ENCODE measurements at regions not wholly inside any gene's neighbourhood (a gene's known extent, or its start where the extent isn't known, plus 50 kb on each side); places are given as distances from the start of the nearest gene placed in this dataset.

DNA sequence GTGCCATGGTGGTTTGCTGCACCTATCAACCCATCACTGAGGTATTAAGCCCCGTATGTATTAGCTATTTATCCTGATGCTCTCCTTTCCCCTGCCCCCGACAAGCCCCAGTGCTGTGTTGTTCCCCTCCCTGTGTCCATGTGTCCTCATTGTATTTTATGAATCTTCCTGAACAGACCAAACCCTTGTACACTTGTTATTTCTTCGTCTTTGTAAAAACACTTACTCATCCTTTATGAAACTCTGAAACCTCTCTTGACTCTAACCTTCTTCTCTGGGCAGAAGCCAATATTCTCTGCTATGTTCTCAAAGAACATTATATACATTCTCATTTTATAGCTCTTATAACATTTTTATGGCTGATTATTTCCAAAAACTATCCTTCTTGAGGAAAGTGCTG lies 746.9 kb downstream of the EFNB2 start:
- Histone ChIP-seq H3K36me3 (ENCODE audit: control insufficient read depth in 2 of 3, insufficient read depth in 3 of 3, low read length in 3 of 3) (no peaks in the 10 kb centered on the region), H3K27ac (ENCODE audit: low read depth, low read length) (no peak overlapping the region), H3K9me3 (ENCODE audit: control insufficient read depth in 2 of 3, low read length in 3 of 3) (no peaks in the 10 kb centered on the region), H3K4me3 (ENCODE audit: low read length) (no peak overlapping the region), H3K4me1 (ENCODE audit: control insufficient read depth in 2 of 2, insufficient read depth in 2 of 2, low read length in 2 of 2) (no peaks in the 10 kb centered on the region), H3K27me3 (ENCODE audit: control insufficient read depth in 2 of 2, insufficient read depth in 2 of 2, low read length in 2 of 2) (no peaks in the 10 kb centered on the region)
- intact Hi-C loops (cut with micrococcal nuclease), result no loop called here
- H3K4me1 Mint-ChIP-seq, result no peaks in the 10 kb centered on the region
- H3K27me3 Mint-ChIP-seq, result peaks cover 0 to 4% (median 0%) of the 10 kb centered on the region in 5 donors
- ChIA-PET CTCF (no interaction called here), POLR2A (no interaction called here)
- H3K4me3 Mint-ChIP-seq, result no peak overlapping the region
- H3K27ac Mint-ChIP-seq, result no peak overlapping the region
- ATAC-seq (no peak), DNase-seq (no peak)
- no peaks in the 10 kb centered on the region for H3K36me3 Mint-ChIP-seq
- H3K9me3 Mint-ChIP-seq, result peaks cover 0 to 7% (median under 1%) of the 10 kb centered on the region in 11 donors

DNA sequence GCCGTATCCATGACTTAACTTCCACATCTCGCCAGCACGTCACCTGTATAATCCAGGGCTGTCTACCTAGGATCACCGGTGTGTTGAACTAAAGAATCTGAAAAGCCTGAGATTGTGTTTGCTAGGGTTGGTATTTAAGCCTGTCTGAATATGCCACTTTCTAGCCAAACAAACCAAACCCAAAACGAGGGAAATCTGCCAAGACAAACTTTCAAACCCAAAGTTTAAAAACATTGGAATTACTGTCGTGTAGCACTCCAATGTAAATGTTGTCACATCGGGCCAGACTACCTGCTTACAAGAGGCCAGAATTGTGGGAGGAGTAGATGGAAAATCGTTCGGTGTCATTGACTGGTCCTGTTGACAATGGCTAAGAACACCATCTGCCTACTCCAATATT lies 747.8 kb downstream of the EFNB2 start:
- Mint-ChIP-seq H3K27ac (no peak overlapping the region), H3K4me3 (no peak overlapping the region), H3K27me3 (peaks cover 0 to 4% (median 0%) of the 10 kb centered on the region in 5 donors), H3K4me1 (no peaks in the 10 kb centered on the region), H3K36me3 (no peaks in the 10 kb centered on the region), H3K9me3 (peaks cover 0 to 4% (median 0%) of the 10 kb centered on the region in 11 donors)
- Histone ChIP-seq H3K4me1 (ENCODE audit: control insufficient read depth in 2 of 2, insufficient read depth in 2 of 2, low read length in 2 of 2) (no peaks in the 10 kb centered on the region), H3K27me3 (ENCODE audit: control insufficient read depth in 2 of 2, insufficient read depth in 2 of 2, low read length in 2 of 2) (no peaks in the 10 kb centered on the region), H3K4me3 (ENCODE audit: low read length) (no peak overlapping the region), H3K36me3 (ENCODE audit: control insufficient read depth in 2 of 3, insufficient read depth in 3 of 3, low read length in 3 of 3) (no peaks in the 10 kb centered on the region), H3K27ac (ENCODE audit: low read depth, low read length) (no peak overlapping the region), H3K9me3 (ENCODE audit: control insufficient read depth in 2 of 3, low read length in 3 of 3) (no peaks in the 10 kb centered on the region)
- ChIA-PET POLR2A (no interaction called here), CTCF (no interaction called here)
- DNase-seq, result no peak
- no peak for ATAC-seq
- intact Hi-C loops (cut with micrococcal nuclease), result no loop called here

DNA sequence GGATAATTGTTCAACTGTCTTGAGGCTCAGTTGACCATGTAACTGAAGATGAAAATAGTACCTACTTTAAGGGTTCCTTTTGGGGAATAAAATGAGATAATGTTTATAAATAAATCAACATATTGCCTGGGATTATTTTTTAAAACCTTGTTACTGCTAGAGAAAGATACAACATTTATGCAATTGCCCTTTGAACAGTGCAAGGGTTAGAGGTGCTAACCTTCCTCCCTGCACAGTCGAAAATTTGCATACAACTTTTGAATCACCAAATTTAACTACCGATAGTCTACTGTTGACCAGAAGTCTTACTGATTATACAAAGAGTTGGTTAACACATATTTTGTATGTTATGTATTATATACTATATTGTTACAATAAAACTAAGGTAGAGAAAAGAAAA lies 750.0 kb downstream of the EFNB2 start:
- ATAC-seq, result no peak

DNA sequence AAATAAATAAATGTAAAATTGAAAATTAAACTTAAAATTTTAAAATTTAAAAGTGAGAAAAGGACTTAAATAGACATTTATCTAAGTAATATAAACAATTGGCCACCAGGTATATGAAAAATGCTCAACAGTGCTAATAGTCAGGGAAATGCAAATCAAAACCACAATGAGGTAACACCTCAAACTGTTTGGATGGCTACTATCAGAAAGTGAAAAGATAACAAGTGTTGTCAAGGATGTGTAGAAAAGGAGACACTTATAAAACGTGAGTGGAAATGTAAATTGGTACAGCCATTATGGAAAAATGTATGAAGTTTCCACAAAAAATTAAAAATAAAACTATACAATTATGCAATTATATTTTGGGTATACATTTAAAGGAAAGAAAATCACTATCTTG lies 752.2 kb downstream of the EFNB2 start:
- H3K27me3 Mint-ChIP-seq, result no peaks in the 10 kb centered on the region
- H3K4me1 ChIP-seq (ENCODE audit: control insufficient read depth in 2 of 2, insufficient read depth in 2 of 2, low read length in 2 of 2), result no peaks in the 10 kb centered on the region
- ChIA-PET CTCF (no interaction called here), POLR2A (no interaction called here)
- no peaks in the 10 kb centered on the region for H3K27me3 ChIP-seq (ENCODE audit: control insufficient read depth in 2 of 2, insufficient read depth in 2 of 2, low read length in 2 of 2)
- H3K36me3 ChIP-seq (ENCODE audit: control insufficient read depth in 2 of 3, insufficient read depth in 3 of 3, low read length in 3 of 3), result no peaks in the 10 kb centered on the region
- H3K4me3 Mint-ChIP-seq, result no peak overlapping the region
- intact Hi-C loops (cut with micrococcal nuclease), result no loop called here
- no peak overlapping the region for H3K27ac ChIP-seq (ENCODE audit: low read depth, low read length)
- no peaks in the 10 kb centered on the region for H3K4me1 Mint-ChIP-seq
- DNase-seq (no peak), ATAC-seq (no peak)
- H3K9me3 ChIP-seq (ENCODE audit: control insufficient read depth in 2 of 3, low read length in 3 of 3), result no peaks in the 10 kb centered on the region
- peaks cover 0 to 10% (median 2%) of the 10 kb centered on the region in 11 donors for H3K9me3 Mint-ChIP-seq
- no peak overlapping the region for H3K27ac Mint-ChIP-seq
- H3K4me3 ChIP-seq (ENCODE audit: low read length), result no peak overlapping the region
- no peaks in the 10 kb centered on the region for H3K36me3 Mint-ChIP-seq

More for the DNA sequence above, 750.0 kb downstream of the EFNB2 start:
- Histone ChIP-seq H3K4me1 (ENCODE audit: control insufficient read depth in 2 of 2, insufficient read depth in 2 of 2, low read length in 2 of 2) (no peaks in the 10 kb centered on the region), H3K27me3 (ENCODE audit: control insufficient read depth in 2 of 2, insufficient read depth in 2 of 2, low read length in 2 of 2) (no peaks in the 10 kb centered on the region), H3K4me3 (ENCODE audit: low read length) (no peak overlapping the region), H3K9me3 (ENCODE audit: control insufficient read depth in 2 of 3, low read length in 3 of 3) (no peaks in the 10 kb centered on the region), H3K27ac (ENCODE audit: low read depth, low read length) (no peak overlapping the region), H3K36me3 (ENCODE audit: control insufficient read depth in 2 of 3, insufficient read depth in 3 of 3, low read length in 3 of 3) (no peaks in the 10 kb centered on the region)
- POLR2A ChIA-PET, result no interaction called here
- Mint-ChIP-seq H3K4me1 (no peaks in the 10 kb centered on the region), H3K4me3 (no peak overlapping the region), H3K36me3 (no peaks in the 10 kb centered on the region), H3K27ac (no peak overlapping the region), H3K9me3 (peaks cover 0 to 10% (median 2%) of the 10 kb centered on the region in 11 donors), H3K27me3 (peaks cover 0 to 4% (median 0%) of the 10 kb centered on the region in 5 donors)
- DNase-seq, result no peak
- intact Hi-C loops (cut with micrococcal nuclease), result no loop called here
- CTCF ChIA-PET, result no interaction called here

DNA sequence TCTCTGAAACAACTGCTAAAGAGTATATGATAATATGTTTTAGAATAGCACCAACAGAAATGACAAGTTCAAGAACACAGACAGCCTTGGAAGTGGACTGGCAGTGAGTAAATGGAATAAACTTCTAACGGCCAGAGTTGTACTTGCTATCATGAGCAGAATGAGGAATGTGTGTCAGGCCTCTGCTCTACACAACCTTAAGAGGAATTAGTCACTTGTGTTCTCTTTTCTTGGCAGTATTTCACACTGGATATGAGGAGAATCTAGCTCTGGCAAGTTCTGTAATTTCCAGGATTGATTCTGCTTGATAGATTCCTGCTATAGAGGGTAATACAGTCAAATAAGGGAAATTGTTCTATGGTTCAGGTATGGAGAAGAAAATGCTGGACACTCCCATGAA lies 757.3 kb downstream of the EFNB2 start:
- ChIA-PET POLR2A (no interaction called here), CTCF (no interaction called here)
- no peak overlapping the region for H3K27ac ChIP-seq (ENCODE audit: low read depth, low read length)
- H3K9me3 Mint-ChIP-seq, result peaks cover 0 to 10% (median 2%) of the 10 kb centered on the region in 11 donors
- no peaks in the 10 kb centered on the region for H3K9me3 ChIP-seq (ENCODE audit: control insufficient read depth in 2 of 3, low read length in 3 of 3)
- no peaks in the 10 kb centered on the region for H3K4me1 ChIP-seq (ENCODE audit: control insufficient read depth in 2 of 2, insufficient read depth in 2 of 2, low read length in 2 of 2)
- H3K27me3 ChIP-seq (ENCODE audit: control insufficient read depth in 2 of 2, insufficient read depth in 2 of 2, low read length in 2 of 2), result no peaks in the 10 kb centered on the region
- intact Hi-C loops (cut with micrococcal nuclease), result no loop called here
- H3K4me3 Mint-ChIP-seq, result no peak overlapping the region
- H3K27ac Mint-ChIP-seq, result no peak overlapping the region
- H3K36me3 ChIP-seq (ENCODE audit: control insufficient read depth in 2 of 3, insufficient read depth in 3 of 3, low read length in 3 of 3), result no peaks in the 10 kb centered on the region
- no peak overlapping the region for H3K4me3 ChIP-seq (ENCODE audit: low read length)
- no peaks in the 10 kb centered on the region for H3K36me3 Mint-ChIP-seq
- ATAC-seq (no peak), DNase-seq (no peak)
- H3K27me3 Mint-ChIP-seq, result no peaks in the 10 kb centered on the region
- no peaks in the 10 kb centered on the region for H3K4me1 Mint-ChIP-seq

DNA sequence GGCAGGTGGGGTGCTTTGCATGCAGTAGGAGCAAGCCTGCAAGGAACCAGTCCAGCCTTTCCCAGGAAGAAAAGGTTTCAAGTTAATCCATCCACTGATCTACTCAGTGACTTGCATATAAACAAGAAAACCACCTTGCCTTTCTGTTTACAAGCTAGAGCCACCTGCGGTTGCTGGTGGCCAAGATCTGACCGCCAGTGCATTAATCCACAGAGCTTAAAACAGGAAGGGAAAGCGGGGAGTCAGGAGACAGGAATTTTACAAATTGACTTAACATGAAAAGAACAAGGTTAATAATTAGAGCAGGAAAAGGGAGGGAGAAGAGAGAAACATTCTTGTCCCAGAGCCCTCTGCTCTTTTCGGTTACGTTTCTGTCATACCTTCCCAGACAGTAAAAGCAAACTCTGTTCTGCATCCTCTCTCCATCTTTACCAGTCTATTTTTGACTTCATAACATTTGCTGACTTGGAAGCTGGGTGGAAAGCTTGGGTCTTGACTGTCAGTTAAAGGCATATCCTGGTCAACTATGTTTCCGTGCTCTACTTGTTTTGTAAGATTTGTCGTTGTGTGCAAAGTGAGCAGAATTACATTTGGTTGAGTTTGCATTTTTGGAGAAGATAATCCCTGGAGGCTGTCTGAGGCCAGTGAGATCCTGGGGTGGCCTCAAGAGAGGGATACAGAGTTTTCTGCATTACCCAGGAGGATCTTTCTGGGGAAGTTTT lies 760.6 kb downstream of the EFNB2 start:
- DNase-seq, result no peak
- H3K27ac Mint-ChIP-seq, result no peak overlapping the region
- H3K9me3 ChIP-seq (ENCODE audit: control insufficient read depth in 2 of 3, low read length in 3 of 3), result no peaks in the 10 kb centered on the region
- H3K36me3 Mint-ChIP-seq, result no peaks in the 10 kb centered on the region
- intact Hi-C loops (cut with micrococcal nuclease), result no loop called here
- CTCF ChIA-PET, result no interaction called here
- no peak for ATAC-seq
- POLR2A ChIA-PET, result no interaction called here
- H3K36me3 ChIP-seq (ENCODE audit: control insufficient read depth in 2 of 3, insufficient read depth in 3 of 3, low read length in 3 of 3), result no peaks in the 10 kb centered on the region
- no peaks in the 10 kb centered on the region for H3K4me1 ChIP-seq (ENCODE audit: control insufficient read depth in 2 of 2, insufficient read depth in 2 of 2, low read length in 2 of 2)
- H3K27ac ChIP-seq (ENCODE audit: low read depth, low read length), result no peak overlapping the region
- no peak overlapping the region for H3K4me3 Mint-ChIP-seq
- H3K27me3 Mint-ChIP-seq, result no peaks in the 10 kb centered on the region
- peaks cover 0 to 3% (median 0%) of the 10 kb centered on the region in 11 donors for H3K9me3 Mint-ChIP-seq
- no peak overlapping the region for H3K4me3 ChIP-seq (ENCODE audit: low read length)
- H3K4me1 Mint-ChIP-seq, result no peaks in the 10 kb centered on the region
- H3K27me3 ChIP-seq (ENCODE audit: control insufficient read depth in 2 of 2, insufficient read depth in 2 of 2, low read length in 2 of 2), result no peaks in the 10 kb centered on the region

DNA sequence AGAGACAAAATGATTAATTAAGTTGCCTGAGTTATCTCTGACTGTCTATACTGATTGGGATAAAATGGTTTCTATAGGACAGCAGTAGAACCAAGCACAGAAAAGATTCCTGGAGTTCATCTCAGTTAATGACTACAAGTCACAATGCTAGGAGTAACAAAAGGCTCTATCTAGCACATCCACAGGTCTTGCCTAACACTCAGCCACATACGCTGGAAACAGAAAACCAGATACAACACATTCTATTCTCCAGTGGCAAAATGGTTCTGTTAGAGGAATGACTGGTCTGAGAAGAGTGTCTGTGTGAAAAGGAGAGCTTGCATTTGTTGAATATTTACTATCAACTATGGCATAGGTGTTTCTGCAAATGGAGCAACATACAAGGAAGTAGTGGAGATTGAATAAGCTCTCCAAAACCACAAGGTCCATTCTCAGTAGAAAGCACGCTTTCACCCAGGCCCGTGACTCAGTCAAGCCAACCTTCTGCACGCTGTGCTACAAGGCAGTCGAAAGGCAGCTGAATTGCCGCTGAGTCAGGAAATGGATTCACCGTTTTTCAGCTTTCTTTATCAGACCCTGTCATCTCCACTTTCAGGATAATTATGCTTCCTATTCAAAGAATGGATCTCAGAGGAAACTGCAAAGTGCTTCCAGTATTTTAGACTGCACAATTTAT lies 761.5 kb downstream of the EFNB2 start:
- H3K4me3 ChIP-seq (ENCODE audit: low read length), result no peak overlapping the region
- ATAC-seq, result no peak
- Mint-ChIP-seq H3K27me3 (no peaks in the 10 kb centered on the region), H3K4me3 (no peak overlapping the region), H3K9me3 (peaks cover 0 to 3% (median 0%) of the 10 kb centered on the region in 11 donors), H3K36me3 (no peaks in the 10 kb centered on the region), H3K27ac (no peak overlapping the region), H3K4me1 (no peaks in the 10 kb centered on the region)
- DNase-seq, result no peak
- H3K27ac ChIP-seq (ENCODE audit: low read depth, low read length), result no peak overlapping the region
- ChIA-PET CTCF (no interaction called here), POLR2A (no interaction called here)
- H3K9me3 ChIP-seq (ENCODE audit: control insufficient read depth in 2 of 3, low read length in 3 of 3), result no peaks in the 10 kb centered on the region
- no peaks in the 10 kb centered on the region for H3K36me3 ChIP-seq (ENCODE audit: control insufficient read depth in 2 of 3, insufficient read depth in 3 of 3, low read length in 3 of 3)
- H3K27me3 ChIP-seq (ENCODE audit: control insufficient read depth in 2 of 2, insufficient read depth in 2 of 2, low read length in 2 of 2), result no peaks in the 10 kb centered on the region
- no peaks in the 10 kb centered on the region for H3K4me1 ChIP-seq (ENCODE audit: control insufficient read depth in 2 of 2, insufficient read depth in 2 of 2, low read length in 2 of 2)
- intact Hi-C loops (cut with micrococcal nuclease), result no loop called here
